Osteocyte (in vitro differentiated cells): ENCODE measurements at regions not wholly inside any gene's neighbourhood (a gene's known extent, or its start where the extent isn't known, plus 50 kb on each side); places are given as distances from the start of the nearest gene placed in this dataset.

Source experiments
- DNase-seq: peaks from one replicate; pipeline ENCODE4 v3.0.0; 2021; ENCODE audit warnings: mixed read lengths; ENCODE audit not compliant: unreplicated experiment; ENCODE audit errors: extremely low spot score
- H3K27ac Mint-ChIP-seq: one replicate; pipeline ENCODE4 v1.8.0; 2021; ENCODE audit warnings: mild to moderate bottlenecking, mixed read lengths; ENCODE audit not compliant: unreplicated experiment
- H3K27me3 Mint-ChIP-seq: one replicate; pipeline ENCODE4 v1.8.0; 2021; ENCODE audit warnings: mixed read lengths; ENCODE audit not compliant: unreplicated experiment
- H3K36me3 Mint-ChIP-seq: one replicate; pipeline ENCODE4 v1.8.0; 2021; ENCODE audit warnings: mixed read lengths; ENCODE audit not compliant: unreplicated experiment
- H3K4me1 Mint-ChIP-seq: one replicate; pipeline ENCODE4 v1.8.0; 2021; ENCODE audit warnings: mixed read lengths; ENCODE audit not compliant: unreplicated experiment
- H3K4me3 Mint-ChIP-seq: one replicate; pipeline ENCODE4 v1.8.0; 2021; ENCODE audit warnings: mild to moderate bottlenecking, moderate library complexity, mixed read lengths; ENCODE audit not compliant: unreplicated experiment
- H3K9me3 Mint-ChIP-seq: one replicate; pipeline ENCODE4 v1.8.0; 2021; ENCODE audit warnings: mixed read lengths; ENCODE audit not compliant: unreplicated experiment
- CTCF ChIP-seq: fragments of 200-600 bp; sonication (generic); IDR thresholded peaks from 2 replicates; pipeline ENCODE4 v1.5.0; 2021; ENCODE audit warnings: antibody characterized with exemption, mild to moderate bottlenecking, moderate library complexity

DNA sequence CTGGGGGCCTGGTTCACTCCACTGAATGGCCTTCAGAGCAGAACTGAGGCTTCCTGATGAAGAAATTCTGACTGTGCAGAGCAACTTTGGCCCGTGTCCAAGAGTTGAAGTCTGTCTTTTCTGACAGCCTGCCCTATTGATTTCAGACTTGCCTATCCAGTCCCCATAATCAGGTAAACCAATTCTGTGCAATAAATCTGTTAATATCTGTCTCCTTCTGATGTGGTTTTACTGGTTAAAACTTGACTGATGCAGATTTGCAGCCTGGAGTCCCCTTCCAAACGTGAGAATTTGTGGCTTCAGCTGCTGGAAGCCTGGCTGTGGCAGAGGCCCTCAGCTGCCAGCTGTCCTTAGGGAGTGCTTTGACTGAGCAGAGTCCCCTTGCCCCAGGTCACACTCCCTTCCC, 283.9 kb upstream of the ANKRD55 start:
- no peak for TF ChIP-seq CTCF
- no peaks in the 10 kb centered on the region for H3K27me3 Mint-ChIP-seq
- DNase-seq: no peak
- peaks cover 2% of the 10 kb centered on the region for H3K4me1 Mint-ChIP-seq
- H3K27ac Mint-ChIP-seq: no peak overlapping the region
- H3K36me3 Mint-ChIP-seq: no peaks in the 10 kb centered on the region
- H3K9me3 Mint-ChIP-seq: no peaks in the 10 kb centered on the region
- H3K4me3 Mint-ChIP-seq: no peak overlapping the region

DNA sequence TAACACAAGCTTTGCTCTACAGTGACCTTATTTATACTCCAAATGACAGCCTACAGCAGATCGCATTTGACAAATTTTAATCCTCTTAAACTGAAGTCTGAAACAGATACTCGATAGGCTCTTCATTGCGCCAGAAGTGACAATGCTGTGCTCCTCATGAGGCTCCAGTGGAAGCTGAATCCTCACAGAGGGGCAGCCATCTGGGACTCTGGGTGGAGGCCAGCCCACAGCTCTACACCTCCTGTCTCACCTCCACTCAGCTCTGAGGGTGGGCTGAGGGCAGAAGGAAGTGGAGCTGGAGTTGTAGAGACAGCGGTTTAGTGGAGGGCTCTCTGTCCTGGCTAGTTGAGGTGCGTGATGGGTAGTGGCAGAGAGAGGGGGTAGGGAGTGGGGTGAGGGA, 283.3 kb upstream of the ANKRD55 start:
- Mint-ChIP-seq H3K9me3 (no peaks in the 10 kb centered on the region), H3K4me3 (no peak overlapping the region), H3K36me3 (no peaks in the 10 kb centered on the region), H3K27me3 (no peaks in the 10 kb centered on the region), H3K27ac (no peak overlapping the region), H3K4me1 (peaks cover 2% of the 10 kb centered on the region)
- DNase-seq: no peak
- TF ChIP-seq CTCF: no peak

GRCh38 chr5:56516035-56516434, 282.9 kb upstream of the ANKRD55 start:
- no peak overlapping the region for H3K4me3 Mint-ChIP-seq
- H3K27ac Mint-ChIP-seq: no peak overlapping the region
- no peak for TF ChIP-seq CTCF
- no peak for DNase-seq
- H3K36me3 Mint-ChIP-seq: no peaks in the 10 kb centered on the region
- no peaks in the 10 kb centered on the region for H3K9me3 Mint-ChIP-seq
- H3K4me1 Mint-ChIP-seq: peaks cover 2% of the 10 kb centered on the region
- no peaks in the 10 kb centered on the region for H3K27me3 Mint-ChIP-seq

DNA sequence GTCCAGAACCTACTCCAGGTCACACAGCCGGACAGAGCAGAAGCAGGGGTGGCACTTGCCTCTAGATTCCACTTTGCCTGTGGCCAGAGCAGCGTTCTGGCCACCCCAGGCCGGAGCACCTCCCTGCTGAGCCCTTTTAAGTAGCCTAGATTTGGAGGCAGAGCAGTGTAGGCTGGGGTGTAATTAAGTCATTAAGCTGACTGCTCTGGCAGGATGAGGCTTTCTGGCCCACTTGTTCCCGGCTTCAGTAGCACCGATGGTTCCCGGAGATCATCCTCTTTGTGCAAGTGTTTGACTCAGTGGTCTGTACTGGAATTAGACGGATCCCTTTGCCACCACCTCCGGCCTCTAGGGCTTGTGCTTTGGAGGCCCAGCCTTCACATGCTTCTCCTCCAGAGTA, 281.9 kb upstream of the ANKRD55 start:
- H3K4me3 Mint-ChIP-seq: no peak overlapping the region
- no peak for TF ChIP-seq CTCF
- no peak for DNase-seq
- no peaks in the 10 kb centered on the region for H3K36me3 Mint-ChIP-seq
- H3K4me1 Mint-ChIP-seq: peaks cover 2% of the 10 kb centered on the region
- no peaks in the 10 kb centered on the region for H3K9me3 Mint-ChIP-seq
- no peaks in the 10 kb centered on the region for H3K27me3 Mint-ChIP-seq
- H3K27ac Mint-ChIP-seq: no peak overlapping the region

- H3K36me3 Mint-ChIP-seq: no peaks in the 10 kb centered on the region
- no peak overlapping the region for H3K27ac Mint-ChIP-seq
These were observed 281.1 kb upstream of the ANKRD55 start for GRCh38 chr5:56514245-56514644.

More at GRCh38 chr5:56514245-56514644, 281.1 kb upstream of the ANKRD55 start:
- Mint-ChIP-seq H3K9me3 (no peaks in the 10 kb centered on the region), H3K4me1 (peaks cover 5% of the 10 kb centered on the region), H3K4me3 (no peak overlapping the region), H3K27me3 (no peaks in the 10 kb centered on the region)
- no peak for DNase-seq
- TF ChIP-seq CTCF: no peak
